AG09319 (cell line): ENCODE measurements at regions not wholly inside any gene's neighbourhood (a gene's known extent, or its start where the extent isn't known, plus 50 kb on each side); places are given as distances from the start of the nearest gene placed in this dataset.
"Not testable (repeated sequence)": the region's sequence is repeated elsewhere in the genome, so short reads cannot be mapped to it uniquely, and the experiment has no call there.

Source experiments
- DNase-seq: peaks from one replicate; pipeline ENCODE4 v3.0.0-alpha.2; 2010; ENCODE audit warnings: low read depth; ENCODE audit errors: extremely low read depth
- CTCF ChIP-seq: IDR thresholded peaks from 2 replicates; pipeline ENCODE4 v1.5.1; 2011; ENCODE audit warnings: low read depth, mild to moderate bottlenecking, inconsistent platforms, low read length, moderate library complexity

- DNase-seq: no peak
- TF ChIP-seq CTCF: no peak
These were observed 652.7 kb upstream of the MIS18BP1 start for GRCh38 chr14:45905672-45906071.

GRCh38 chr14:45904314-45904713 is 651.3 kb upstream of the MIS18BP1 start:
- no peak for TF ChIP-seq CTCF

GRCh38 chr14:45902241-45902640 is 649.2 kb upstream of the MIS18BP1 start:
- DNase-seq: no peak
- no peak for TF ChIP-seq CTCF

More at GRCh38 chr14:45904314-45904713, 651.3 kb upstream of the MIS18BP1 start:
- no peak for DNase-seq

- TF ChIP-seq CTCF: no peak
- DNase-seq: no peak
These were observed 644.4 kb upstream of the MIS18BP1 start for GRCh38 chr14:45897439-45897838.

GRCh38 chr14:45893127-45893526 is 640.1 kb upstream of the MIS18BP1 start:
- no peak for TF ChIP-seq CTCF
- DNase-seq: no peak

- DNase-seq: no peak
- TF ChIP-seq CTCF: no peak
These were observed 638.5 kb upstream of the MIS18BP1 start for GRCh38 chr14:45891417-45892080.

- not testable (repeated sequence) for DNase-seq
These were observed 635.8 kb upstream of the MIS18BP1 start for GRCh38 chr14:45888766-45889285.

- DNase-seq: no peak
- TF ChIP-seq CTCF: no peak
These were observed 625.0 kb upstream of the MIS18BP1 start for GRCh38 chr14:45877981-45878380.
